ENCODE measurements at regions not wholly inside any gene's neighbourhood (a gene's known extent, or its start where the extent isn't known, plus 50 kb on each side); places are given as distances from the start of the nearest gene placed in this dataset.

DNA sequence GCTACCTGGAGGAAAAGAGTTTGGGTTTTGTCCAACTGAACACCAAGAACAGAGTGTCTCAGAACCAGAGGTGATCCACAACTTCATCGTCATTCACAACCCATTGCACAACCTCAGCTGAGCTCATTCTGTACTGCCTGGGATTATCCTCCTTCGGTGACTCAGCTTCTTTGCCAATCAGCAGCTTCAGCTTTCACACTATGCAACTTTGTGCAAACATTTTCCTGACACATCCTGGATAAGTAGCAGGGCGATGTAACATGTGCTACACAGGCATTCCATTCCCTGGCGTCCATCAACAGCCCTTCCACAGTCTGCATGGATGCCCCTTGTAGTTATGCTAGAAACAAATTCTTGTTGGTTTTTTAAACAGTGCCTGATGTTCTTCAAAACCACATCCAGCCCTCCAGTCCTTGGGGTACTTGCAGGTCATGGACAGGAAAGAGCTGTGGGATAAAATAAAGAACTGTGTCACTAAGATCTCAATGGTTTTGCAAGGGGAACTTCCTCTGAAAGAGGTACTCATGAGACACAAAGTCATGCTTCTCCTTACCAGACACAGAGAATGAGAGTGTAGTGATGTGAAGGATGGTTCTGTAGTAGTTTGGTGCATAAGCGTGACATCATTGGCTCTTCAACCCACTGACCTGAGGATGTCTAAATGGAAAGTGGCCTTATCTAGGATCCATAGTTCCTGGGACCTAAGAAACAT, 478.5 kb downstream of the KIF20B start:
- no peak for FAIRE-seq
- Histone ChIP-seq H3K27me3 (ENCODE audit: control insufficient read depth in 1 of 2, insufficient read depth in 2 of 2, low read length in 2 of 2) (no peaks in the 10 kb centered on the region), H3K9ac (ENCODE audit: insufficient read depth, low read depth, low read length) (no peak overlapping the region), H2AFZ (ENCODE audit: low read length) (no peak overlapping the region), H3K79me2 (ENCODE audit: insufficient read depth, low read length) (no peaks in the 10 kb centered on the region), H3K4me3 (replicated peaks in 1 of 3; ENCODE audit: insufficient read depth in 1 of 3, low read depth in 2 of 3, low read length in 3 of 3) (no peak overlapping the region), H4K20me1 (ENCODE audit: insufficient read depth, low read length) (no peaks in the 10 kb centered on the region), H3K9me3 (ENCODE audit: low read length) (no peaks in the 10 kb centered on the region), H3K4me2 (ENCODE audit: low read depth, low read length) (no peak overlapping the region), H3K4me1 (ENCODE audit: insufficient read depth, low read length) (no peaks in the 10 kb centered on the region), H3K36me3 (replicated peaks in 1 of 2; ENCODE audit: control insufficient read depth in 1 of 2, insufficient read depth in 2 of 2, low read length in 2 of 2) (no peaks in the 10 kb centered on the region), H3K27ac (ENCODE audit: extremely low read length, insufficient read depth, low read length) (no peak overlapping the region)
- TF ChIP-seq CEBPB (IDR thresholded peaks at IDR 0.05; ENCODE audit: borderline replicate concordance, low read depth, low read length) (peak; percentile 38; the same call in 1 of the 2 replicates), MYC (CRISPR knock-in tag; IDR thresholded peaks at IDR 0.05; ENCODE audit: borderline replicate concordance) (no peak)
- intact Hi-C loops (cut with micrococcal nuclease; ENCODE audit: unreplicated experiment) = no loop called here
- no peak for ATAC-seq
- in situ Hi-C loops (cut with HindIII; ENCODE audit: extremely low pct_ligation_motif_present, low pct_unique_long_range_greater_than_20kb) = no loop called here
- no TSS peak for BruUV-seq (replicated peaks)
- ChIA-PET CTCF (ENCODE audit: low intra/inter-chr PET ratio, low total read pairs) (no interaction called here), POLR2A (no interaction called here)
- WGBS (ENCODE audit: low lambda C conversion rate) = 0% methylated on average over 5 of the region's 5 CpGs
- DNase-seq (ENCODE audit: low spot score) = no peak

- FAIRE-seq = no peak
- no peak for DNase-seq (ENCODE audit: low spot score)
- H3K9me3 ChIP-seq (ENCODE audit: low read length) = no peaks in the 10 kb centered on the region
- no peak overlapping the region for H3K4me3 ChIP-seq (replicated peaks in 1 of 3; ENCODE audit: insufficient read depth in 1 of 3, low read depth in 2 of 3, low read length in 3 of 3)
- H4K20me1 ChIP-seq (ENCODE audit: insufficient read depth, low read length) = no peaks in the 10 kb centered on the region
- H3K27me3 ChIP-seq (ENCODE audit: control insufficient read depth in 1 of 2, insufficient read depth in 2 of 2, low read length in 2 of 2) = no peaks in the 10 kb centered on the region
- no peaks in the 10 kb centered on the region for H3K36me3 ChIP-seq (replicated peaks in 1 of 2; ENCODE audit: control insufficient read depth in 1 of 2, insufficient read depth in 2 of 2, low read length in 2 of 2)
- in situ Hi-C loops (cut with HindIII; ENCODE audit: extremely low pct_ligation_motif_present, low pct_unique_long_range_greater_than_20kb) = no loop called here
- CTCF ChIA-PET (ENCODE audit: low intra/inter-chr PET ratio, low total read pairs) = no interaction called here
- 36% methylated on average over 7 of the region's 7 CpGs for WGBS (ENCODE audit: low lambda C conversion rate)
- POLR2A ChIA-PET = no interaction called here
- H3K79me2 ChIP-seq (ENCODE audit: insufficient read depth, low read length) = no peaks in the 10 kb centered on the region
- no peak overlapping the region for H3K4me2 ChIP-seq (ENCODE audit: low read depth, low read length)
- no peak overlapping the region for H3K27ac ChIP-seq (ENCODE audit: extremely low read length, insufficient read depth, low read length)
- ATAC-seq = no peak
- BruUV-seq (replicated peaks) = no TSS peak
- no peak overlapping the region for H2AFZ ChIP-seq (ENCODE audit: low read length)
- no peak overlapping the region for H3K9ac ChIP-seq (ENCODE audit: insufficient read depth, low read depth, low read length)
- intact Hi-C loops (cut with micrococcal nuclease; ENCODE audit: unreplicated experiment) = no loop called here
- no peaks in the 10 kb centered on the region for H3K4me1 ChIP-seq (ENCODE audit: insufficient read depth, low read length)
- no peak for TF ChIP-seq DNMT1 (CRISPR knock-in tag; IDR thresholded peaks at IDR 0.05)
- TF ChIP-seq AFF4 (CRISPR knock-in tag; IDR thresholded peaks at IDR 0.05) = no peak
- TF ChIP-seq REL (CRISPR knock-in tag; conservative IDR thresholded peaks at IDR 0.05) = no peak
- no peak for TF ChIP-seq SOX6 (IDR thresholded peaks at IDR 0.05)
- TF ChIP-seq SOX6 (CRISPR knock-in tag; IDR thresholded peaks at IDR 0.05) = no peak
- TF ChIP-seq ZNF83 (CRISPR knock-in tag; IDR thresholded peaks at IDR 0.05; ENCODE audit: borderline replicate concordance) = no peak
- TF ChIP-seq, protein P1, sequence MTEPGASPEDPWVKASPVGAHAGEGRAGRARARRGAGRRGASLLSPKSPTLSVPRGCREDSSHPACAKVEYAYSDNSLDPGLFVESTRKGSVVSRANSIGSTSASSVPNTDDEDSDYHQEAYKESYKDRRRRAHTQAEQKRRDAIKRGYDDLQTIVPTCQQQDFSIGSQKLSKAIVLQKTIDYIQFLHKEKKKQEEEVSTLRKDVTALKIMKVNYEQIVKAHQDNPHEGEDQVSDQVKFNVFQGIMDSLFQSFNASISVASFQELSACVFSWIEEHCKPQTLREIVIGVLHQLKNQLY (CRISPR knock-in tag; IDR thresholded peaks at IDR 0.05) = no peak
- TF ChIP-seq HIVEP1 (CRISPR knock-in tag; IDR thresholded peaks at IDR 0.05) = no peak
- no peak for TF ChIP-seq HOXA5 (CRISPR knock-in tag; IDR thresholded peaks at IDR 0.05)
- no peak for TF ChIP-seq PAWR (CRISPR knock-in tag; IDR thresholded peaks at IDR 0.05; ENCODE audit: borderline replicate concordance)
Measured at GRCh38 chr10:90180886-90181691, 479.7 kb downstream of the KIF20B start.

Measured in HepG2 (cell line).